Hepatocyte (in vitro differentiated cells): ENCODE measurements at regions not wholly inside any gene's neighbourhood (a gene's known extent, or its start where the extent isn't known, plus 50 kb on each side); places are given as distances from the start of the nearest gene placed in this dataset.

Experiments
- DNase-seq: peaks from one replicate; pipeline ENCODE4 v3.0.0-alpha.2; 2016; ENCODE audit warnings: low spot score
- H2AFZ ChIP-seq: fragments of 200-600 bp; sonication (generic); 2 replicates; pipeline ENCODE4 v1.6.0; 2016; ENCODE audit warnings: antibody characterized with exemption, mild to moderate bottlenecking
- H3K27ac ChIP-seq: fragments of 200-600 bp; sonication (generic); 2 replicates; pipeline ENCODE4 v1.5.1; 2016; ENCODE audit warnings: mild to moderate bottlenecking
- H3K27me3 ChIP-seq: fragments of 200-600 bp; sonication (generic); 2 replicates; pipeline ENCODE4 v1.6.1; 2016
- H3K36me3 ChIP-seq: fragments of 200-600 bp; sonication (generic); replicated peaks from 2 replicates; pipeline ENCODE4 v1.5.1; 2016; ENCODE audit warnings: low read depth; ENCODE audit not compliant: insufficient read depth
- H3K4me1 ChIP-seq: fragments of 200-600 bp; sonication (generic); 2 replicates; pipeline ENCODE4 v1.5.1; 2016; ENCODE audit warnings: mild to moderate bottlenecking, moderate library complexity; ENCODE audit not compliant: insufficient read depth
- H3K4me2 ChIP-seq: fragments of 200-600 bp; sonication (generic); 2 replicates; pipeline ENCODE4 v1.6.0; 2016
- H3K4me3 ChIP-seq: fragments of 200-600 bp; sonication (generic); 2 replicates; pipeline ENCODE4 v1.5.1; 2016; ENCODE audit warnings: mild to moderate bottlenecking
- H3K79me2 ChIP-seq: fragments of 200-600 bp; sonication (generic); 2 replicates; pipeline ENCODE4 v1.6.0; 2017; ENCODE audit warnings: mild to moderate bottlenecking
- H3K9me2 ChIP-seq: fragments of 200-600 bp; sonication (generic); replicated peaks from 2 replicates; pipeline ENCODE4 v1.6.0; 2017; ENCODE audit warnings: mild to moderate bottlenecking; ENCODE audit not compliant: insufficient read depth
- H3K9me3 ChIP-seq: fragments of 200-600 bp; sonication (generic); 2 replicates; pipeline ENCODE4 v1.5.1; 2016; ENCODE audit warnings: low read depth, mild to moderate bottlenecking
- H4K20me1 ChIP-seq: fragments of 200-600 bp; sonication (generic); 2 replicates; pipeline ENCODE4 v1.6.0; 2016; ENCODE audit warnings: mild to moderate bottlenecking; ENCODE audit not compliant: insufficient read depth, poor library complexity, severe bottlenecking
- CTCF ChIP-seq: fragments of 200-600 bp; sonication (generic); IDR thresholded peaks from 2 replicates; pipeline ENCODE4 v1.5.1; 2016; ENCODE audit warnings: antibody characterized with exemption, mild to moderate bottlenecking; ENCODE audit not compliant: poor library complexity
- EZH2 ChIP-seq: fragments of 200-600 bp; sonication (generic); IDR thresholded peaks from 2 replicates; pipeline ENCODE4 v1.6.1; 2016; ENCODE audit warnings: antibody characterized with exemption, mild to moderate bottlenecking, borderline replicate concordance
- EZH2phosphoT487 ChIP-seq: fragments of 200-600 bp; sonication (generic); IDR thresholded peaks from one replicate; pipeline ENCODE4 v1.6.1; 2018; ENCODE audit warnings: antibody characterized with exemption, mild to moderate bottlenecking, low read depth, moderate library complexity; ENCODE audit not compliant: unreplicated experiment, severe bottlenecking
- WGBS: methylation state at CpG from one replicate; pipeline ENCODE4 v1.1.6; 2016; ENCODE audit warnings: low lambda C conversion rate; ENCODE audit errors: missing lambda C conversion rate; 5-methylcytosine and 5-hydroxymethylcytosine counted together

GRCh38 chr2:187220071-187220470, 228.0 kb downstream of the CALCRL start:
- DNase-seq, result no peak
- 82% methylated on average over 1 of the region's 1 CpG for WGBS

GRCh38 chr2:187215532-187216240, 232.4 kb downstream of the CALCRL start:
- no peak overlapping the region for H3K4me2 ChIP-seq
- no peaks in the 10 kb centered on the region for H3K36me3 ChIP-seq
- H2AFZ ChIP-seq, result no peak overlapping the region
- no peak overlapping the region for H3K4me3 ChIP-seq
- no peak for DNase-seq
- H3K4me1 ChIP-seq, result no peaks in the 10 kb centered on the region
- no peak overlapping the region for H3K27ac ChIP-seq
- no peaks in the 10 kb centered on the region for H3K9me3 ChIP-seq
- no peaks in the 10 kb centered on the region for H3K79me2 ChIP-seq
- 78% methylated on average over 1 of the region's 1 CpG for WGBS
- TF ChIP-seq EZH2phosphoT487 (no peak), CTCF (no peak), EZH2 (no peak)
- no peaks in the 10 kb centered on the region for H4K20me1 ChIP-seq
- H3K27me3 ChIP-seq, result no peaks in the 10 kb centered on the region
- no peaks in the 10 kb centered on the region for H3K9me2 ChIP-seq

More at GRCh38 chr2:187220071-187220470, 228.0 kb downstream of the CALCRL start:
- Histone ChIP-seq H4K20me1 (no peaks in the 10 kb centered on the region), H3K4me3 (no peak overlapping the region), H3K36me3 (no peaks in the 10 kb centered on the region), H3K4me1 (no peaks in the 10 kb centered on the region), H3K79me2 (no peaks in the 10 kb centered on the region), H3K4me2 (no peak overlapping the region), H3K27me3 (no peaks in the 10 kb centered on the region), H3K27ac (no peak overlapping the region), H2AFZ (no peak overlapping the region), H3K9me2 (no peaks in the 10 kb centered on the region), H3K9me3 (no peaks in the 10 kb centered on the region)
- TF ChIP-seq CTCF (no peak), EZH2 (no peak), EZH2phosphoT487 (no peak)

GRCh38 chr2:187214306-187214705, 233.7 kb downstream of the CALCRL start:
- H3K9me2 ChIP-seq, result no peaks in the 10 kb centered on the region
- WGBS, result 80% methylated on average over 3 of the region's 3 CpGs
- no peak for DNase-seq
- no peak overlapping the region for H3K4me3 ChIP-seq
- H4K20me1 ChIP-seq, result no peaks in the 10 kb centered on the region
- H3K4me1 ChIP-seq, result no peaks in the 10 kb centered on the region
- no peak overlapping the region for H2AFZ ChIP-seq
- H3K79me2 ChIP-seq, result no peaks in the 10 kb centered on the region
- TF ChIP-seq EZH2phosphoT487, result no peak
- H3K27me3 ChIP-seq, result no peaks in the 10 kb centered on the region
- no peak overlapping the region for H3K4me2 ChIP-seq
- H3K27ac ChIP-seq, result no peak overlapping the region
- H3K36me3 ChIP-seq, result no peaks in the 10 kb centered on the region
- no peaks in the 10 kb centered on the region for H3K9me3 ChIP-seq

DNA sequence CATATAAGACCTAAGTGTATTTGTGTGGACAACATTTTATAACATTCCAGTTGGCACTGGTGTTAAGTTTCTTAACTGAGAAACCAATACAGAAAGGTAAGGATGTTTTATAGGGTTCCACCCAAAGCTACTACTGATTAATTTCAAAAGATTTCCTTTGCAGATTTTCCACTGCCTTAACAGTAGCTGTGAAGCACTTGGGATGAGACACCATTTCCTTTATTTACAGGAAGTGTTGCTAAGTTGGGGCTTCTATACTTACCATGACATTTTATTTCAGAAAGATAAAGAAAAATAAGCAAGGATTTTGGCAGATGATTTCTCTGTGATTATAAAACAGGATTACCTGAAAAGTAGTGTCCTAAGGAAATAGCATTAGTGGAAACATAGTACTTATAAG, 234.3 kb downstream of the CALCRL start:
- Histone ChIP-seq H2AFZ (no peak overlapping the region), H3K9me2 (no peaks in the 10 kb centered on the region), H3K36me3 (no peaks in the 10 kb centered on the region), H3K27me3 (no peaks in the 10 kb centered on the region), H3K9me3 (no peaks in the 10 kb centered on the region), H3K79me2 (no peaks in the 10 kb centered on the region), H3K4me1 (no peaks in the 10 kb centered on the region), H3K4me2 (no peak overlapping the region), H3K4me3 (no peak overlapping the region), H4K20me1 (no peaks in the 10 kb centered on the region), H3K27ac (no peak overlapping the region)
- TF ChIP-seq EZH2phosphoT487 (no peak), EZH2 (no peak), CTCF (no peak)
- no peak for DNase-seq
